K562 (cell line): ENCODE measurements at regions not wholly inside any gene's neighbourhood (a gene's known extent, or its start where the extent isn't known, plus 50 kb on each side); places are given as distances from the start of the nearest gene placed in this dataset.
"Not testable (repeated sequence)": the region's sequence is repeated elsewhere in the genome, so short reads cannot be mapped to it uniquely, and the experiment has no call there.

Source experiments
- MXI1 ChIP-seq: IDR thresholded peaks from 2 replicates; pipeline ENCODE4 v1.6.1; 2011; ENCODE audit warnings: low read depth, mild to moderate bottlenecking, improper control_type of control experiment, low read length
- NFE2L1 ChIP-seq: fragments of 450-650 bp; IDR thresholded peaks from 2 replicates; pipeline ENCODE4 v1.6.1; 2016; ENCODE audit warnings: missing genetic modification characterization, low read depth, mild to moderate bottlenecking, missing compliant biosample characterization, moderate library complexity, borderline replicate concordance
- NR1H2 ChIP-seq: sonication (generic); formaldehyde crosslinking; IDR thresholded peaks from 2 replicates; pipeline ENCODE4 v1.4.0; 2020; ENCODE audit warnings: mild to moderate bottlenecking, missing genetic modification reagents
- POLR2AphosphoS5 ChIP-seq: IDR thresholded peaks from 2 replicates; pipeline ENCODE4 v1.6.1; 2011; ENCODE audit warnings: mild to moderate bottlenecking, low read depth, low read length, moderate library complexity; ENCODE audit not compliant: control insufficient read depth, insufficient read depth
- TF ChIP-seq, protein P1 (sequence below): sonication (generic); formaldehyde crosslinking; IDR thresholded peaks from 2 replicates; pipeline ENCODE4 v1.8.1; 2023; ENCODE audit warnings: mild to moderate bottlenecking, missing genetic modification reagents
- TF ChIP-seq, protein P2 (sequence below): sonication (generic); formaldehyde crosslinking; IDR thresholded peaks from 2 replicates; pipeline ENCODE4 v1.9.0; 2022; ENCODE audit warnings: mild to moderate bottlenecking, missing genetic modification reagents
- TF ChIP-seq, protein P3 (sequence below): fragments of 450-650 bp; formaldehyde crosslinking; IDR thresholded peaks from 2 replicates; pipeline ENCODE4 v1.4.0; 2020; ENCODE audit warnings: mild to moderate bottlenecking, moderate library complexity

DNA sequence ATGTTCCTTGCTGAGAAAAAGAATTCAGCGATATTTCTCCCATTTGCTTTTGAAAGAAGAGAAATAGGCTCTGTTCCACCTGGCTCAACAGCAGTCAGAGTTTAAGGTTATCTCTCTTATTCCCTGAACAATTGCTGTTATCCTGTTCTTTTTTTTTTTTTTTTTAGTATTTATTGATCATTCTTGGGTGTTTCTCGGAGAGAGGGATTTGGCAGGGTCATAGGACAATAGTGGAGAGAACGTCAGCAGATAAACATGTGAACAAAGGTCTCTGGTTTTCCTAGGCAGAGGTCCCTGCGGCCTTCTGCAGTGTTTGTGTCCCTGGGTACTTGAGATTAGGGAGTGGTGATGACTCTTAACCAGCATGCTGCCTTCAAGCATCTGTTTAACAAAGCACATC, 77.5 kb upstream of the DST start:
- TF ChIP-seq NR1H2 (CRISPR knock-in tag); POLR2AphosphoS5; MXI1; NFE2L1: not testable (repeated sequence)
- TF ChIP-seq, protein P1, sequence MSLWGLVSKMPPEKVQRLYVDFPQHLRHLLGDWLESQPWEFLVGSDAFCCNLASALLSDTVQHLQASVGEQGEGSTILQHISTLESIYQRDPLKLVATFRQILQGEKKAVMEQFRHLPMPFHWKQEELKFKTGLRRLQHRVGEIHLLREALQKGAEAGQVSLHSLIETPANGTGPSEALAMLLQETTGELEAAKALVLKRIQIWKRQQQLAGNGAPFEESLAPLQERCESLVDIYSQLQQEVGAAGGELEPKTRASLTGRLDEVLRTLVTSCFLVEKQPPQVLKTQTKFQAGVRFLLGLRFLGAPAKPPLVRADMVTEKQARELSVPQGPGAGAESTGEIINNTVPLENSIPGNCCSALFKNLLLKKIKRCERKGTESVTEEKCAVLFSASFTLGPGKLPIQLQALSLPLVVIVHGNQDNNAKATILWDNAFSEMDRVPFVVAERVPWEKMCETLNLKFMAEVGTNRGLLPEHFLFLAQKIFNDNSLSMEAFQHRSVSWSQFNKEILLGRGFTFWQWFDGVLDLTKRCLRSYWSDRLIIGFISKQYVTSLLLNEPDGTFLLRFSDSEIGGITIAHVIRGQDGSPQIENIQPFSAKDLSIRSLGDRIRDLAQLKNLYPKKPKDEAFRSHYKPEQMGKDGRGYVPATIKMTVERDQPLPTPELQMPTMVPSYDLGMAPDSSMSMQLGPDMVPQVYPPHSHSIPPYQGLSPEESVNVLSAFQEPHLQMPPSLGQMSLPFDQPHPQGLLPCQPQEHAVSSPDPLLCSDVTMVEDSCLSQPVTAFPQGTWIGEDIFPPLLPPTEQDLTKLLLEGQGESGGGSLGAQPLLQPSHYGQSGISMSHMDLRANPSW = not testable (repeated sequence)
- TF ChIP-seq, protein P2, sequence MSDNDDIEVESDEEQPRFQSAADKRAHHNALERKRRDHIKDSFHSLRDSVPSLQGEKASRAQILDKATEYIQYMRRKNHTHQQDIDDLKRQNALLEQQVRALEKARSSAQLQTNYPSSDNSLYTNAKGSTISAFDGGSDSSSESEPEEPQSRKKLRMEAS (CRISPR knock-in tag) = not testable (repeated sequence)
- TF ChIP-seq, protein P3, sequence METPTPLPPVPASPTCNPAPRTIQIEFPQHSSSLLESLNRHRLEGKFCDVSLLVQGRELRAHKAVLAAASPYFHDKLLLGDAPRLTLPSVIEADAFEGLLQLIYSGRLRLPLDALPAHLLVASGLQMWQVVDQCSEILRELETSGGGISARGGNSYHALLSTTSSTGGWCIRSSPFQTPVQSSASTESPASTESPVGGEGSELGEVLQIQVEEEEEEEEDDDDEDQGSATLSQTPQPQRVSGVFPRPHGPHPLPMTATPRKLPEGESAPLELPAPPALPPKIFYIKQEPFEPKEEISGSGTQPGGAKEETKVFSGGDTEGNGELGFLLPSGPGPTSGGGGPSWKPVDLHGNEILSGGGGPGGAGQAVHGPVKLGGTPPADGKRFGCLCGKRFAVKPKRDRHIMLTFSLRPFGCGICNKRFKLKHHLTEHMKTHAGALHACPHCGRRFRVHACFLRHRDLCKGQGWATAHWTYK (CRISPR knock-in tag) = not testable (repeated sequence)
